CD14-positive monocyte (primary cell): ENCODE measurements at regions not wholly inside any gene's neighbourhood (a gene's known extent, or its start where the extent isn't known, plus 50 kb on each side); places are given as distances from the start of the nearest gene placed in this dataset.

Source experiments
- DNase-seq, 3 donors: peaks; one replicate each; pipeline ENCODE4 v3.0.0-alpha.2; 2011 to 2022
- H2AFZ ChIP-seq: 2 replicates; pipeline ENCODE4 v1.6.0; 2012; ENCODE audit warnings: mild to moderate bottlenecking, low read depth, low read length, inconsistent platforms; ENCODE audit not compliant: insufficient read depth, poor library complexity, severe bottlenecking
- H3K27ac ChIP-seq, 2 donors: 1 replicate in 1 of 2; 2 replicates in 1 of 2; pipeline ENCODE4 v1.5.1; 2012 to 2013; ENCODE audit warnings: low read length in 2 of 2, control low read depth in 1 of 2, inconsistent platforms in 1 of 2, low read depth in 1 of 2, mild to moderate bottlenecking in 1 of 2
- H3K27me3 ChIP-seq, 2 donors: one replicate each; pipeline versions ENCODE4 v1.6.0 to v1.6.1; 2011 to 2013; ENCODE audit warnings: low read length in 2 of 2; ENCODE audit not compliant: control insufficient read depth in 2 of 2, insufficient read depth in 2 of 2
- H3K36me3 ChIP-seq, 2 donors: replicated peaks in 1 of 2; 1 replicate in 1 of 2; 2 replicates in 1 of 2; pipeline versions ENCODE4 v1.5.1 to v1.6.1; 2012 to 2013; ENCODE audit warnings: low read length in 2 of 2, control low read depth in 1 of 2, inconsistent platforms in 1 of 2, mild to moderate bottlenecking in 1 of 2; ENCODE audit not compliant: insufficient read depth in 2 of 2, control insufficient read depth in 1 of 2
- H3K4me1 ChIP-seq, 2 donors: 1 replicate in 1 of 2; 2 replicates in 1 of 2; pipeline versions ENCODE4 v1.5.1 to v1.6.1; 2012 to 2013; ENCODE audit warnings: low read length in 2 of 2, control low read depth in 1 of 2, inconsistent platforms in 1 of 2, mild to moderate bottlenecking in 1 of 2, moderate library complexity in 1 of 2; ENCODE audit not compliant: insufficient read depth in 2 of 2, control insufficient read depth in 1 of 2
- H3K4me2 ChIP-seq: replicated peaks from 2 replicates; pipeline ENCODE3; 2012; ENCODE audit warnings: low read length, moderate library complexity, mild to moderate bottlenecking; ENCODE audit not compliant: poor library complexity, severe bottlenecking; ENCODE audit errors: extremely low read depth
- H3K4me3 ChIP-seq, 3 experiments: fragments of 200-600 bp in 1 of 3; sonication (generic) in 1 of 3; replicated peaks in 1 of 3; 1 replicate in 2 of 3; 2 replicates in 1 of 3; pipeline ENCODE4 v1.5.1; 2011 to 2013; ENCODE audit warnings: low read length in 3 of 3, mild to moderate bottlenecking in 3 of 3, control low read depth in 2 of 3, low read depth in 2 of 3, inconsistent platforms in 1 of 3, moderate library complexity in 1 of 3
- H3K79me2 ChIP-seq: 2 replicates; pipeline ENCODE4 v1.6.0; 2012; ENCODE audit warnings: mild to moderate bottlenecking, control low read depth, inconsistent platforms, low read length, moderate library complexity; ENCODE audit not compliant: insufficient read depth
- H3K9ac ChIP-seq: 2 replicates; pipeline ENCODE4 v1.6.0; 2017; ENCODE audit warnings: low read length, mild to moderate bottlenecking; ENCODE audit not compliant: insufficient read depth, poor library complexity, severe bottlenecking
- H3K9me3 ChIP-seq, 2 donors: replicated peaks in 1 of 2; 1 replicate in 1 of 2; 2 replicates in 1 of 2; pipeline versions ENCODE4 v1.5.1 to v1.6.1; 2012 to 2013; ENCODE audit warnings: low read length in 2 of 2, control low read depth in 1 of 2; ENCODE audit not compliant: control insufficient read depth in 1 of 2, insufficient read depth in 1 of 2
- H4K20me1 ChIP-seq: 2 replicates; pipeline ENCODE4 v1.6.0; 2012; ENCODE audit warnings: mild to moderate bottlenecking, low read length, control low read depth, moderate library complexity; ENCODE audit not compliant: insufficient read depth
- H3K27ac Mint-ChIP-seq, 7 donors: one replicate each; pipeline ENCODE4 v1.8.0; 2020; ENCODE audit warnings: mild to moderate bottlenecking in 7 of 7, mixed read lengths in 7 of 7, moderate library complexity in 6 of 7, inconsistent platforms in 2 of 7
- H3K27me3 Mint-ChIP-seq, 3 donors: one replicate each; pipeline ENCODE4 v1.8.0; 2021 to 2022; ENCODE audit warnings: low read depth in 3 of 3, mild to moderate bottlenecking in 3 of 3, mixed read lengths in 3 of 3, moderate library complexity in 3 of 3, inconsistent platforms in 1 of 3
- H3K36me3 Mint-ChIP-seq, 2 donors: one replicate each; pipeline ENCODE4 v1.8.0; 2020; ENCODE audit warnings: mixed read lengths in 2 of 2, inconsistent platforms in 1 of 2, mild to moderate bottlenecking in 1 of 2
- H3K4me1 Mint-ChIP-seq: one replicate; pipeline ENCODE4 v1.8.0; 2020; ENCODE audit warnings: mild to moderate bottlenecking, mixed read lengths
- H3K4me3 Mint-ChIP-seq, 2 donors: one replicate each; pipeline ENCODE4 v1.8.0; 2020; ENCODE audit warnings: mild to moderate bottlenecking in 2 of 2, mixed read lengths in 2 of 2, moderate library complexity in 1 of 2
- H3K9me3 Mint-ChIP-seq, 7 donors: one replicate each; pipeline ENCODE4 v1.8.0; 2020 to 2022; ENCODE audit warnings: mixed read lengths in 7 of 7, mild to moderate bottlenecking in 6 of 7, moderate library complexity in 6 of 7, inconsistent platforms in 2 of 7
- WGBS: methylation state at CpG from one replicate; pipeline ENCODE4 v1.1.5; 2013; ENCODE audit warnings: missing lambda C conversion rate; ENCODE audit not compliant: insufficient coverage; 5-methylcytosine and 5-hydroxymethylcytosine counted together
- intact Hi-C, 2 donors: fragments of 100-400 bp; cut with micrococcal nuclease; formaldehyde crosslinking; loops; one replicate each; pipeline versions ENCODE4 v1.15.0 to v1.15.1; 2023
- TF ChIP-seq, protein P1 (sequence below): fragments of 200-600 bp; IDR thresholded peaks from one replicate; pipeline ENCODE4 v1.8.0; 2022; ENCODE audit warnings: antibody characterized with exemption, mild to moderate bottlenecking

- H3K27ac ChIP-seq: no peak overlapping the region
- H3K79me2 ChIP-seq: no peaks in the 10 kb centered on the region
- no peaks in the 10 kb centered on the region for H4K20me1 ChIP-seq
- TF ChIP-seq, protein P1, sequence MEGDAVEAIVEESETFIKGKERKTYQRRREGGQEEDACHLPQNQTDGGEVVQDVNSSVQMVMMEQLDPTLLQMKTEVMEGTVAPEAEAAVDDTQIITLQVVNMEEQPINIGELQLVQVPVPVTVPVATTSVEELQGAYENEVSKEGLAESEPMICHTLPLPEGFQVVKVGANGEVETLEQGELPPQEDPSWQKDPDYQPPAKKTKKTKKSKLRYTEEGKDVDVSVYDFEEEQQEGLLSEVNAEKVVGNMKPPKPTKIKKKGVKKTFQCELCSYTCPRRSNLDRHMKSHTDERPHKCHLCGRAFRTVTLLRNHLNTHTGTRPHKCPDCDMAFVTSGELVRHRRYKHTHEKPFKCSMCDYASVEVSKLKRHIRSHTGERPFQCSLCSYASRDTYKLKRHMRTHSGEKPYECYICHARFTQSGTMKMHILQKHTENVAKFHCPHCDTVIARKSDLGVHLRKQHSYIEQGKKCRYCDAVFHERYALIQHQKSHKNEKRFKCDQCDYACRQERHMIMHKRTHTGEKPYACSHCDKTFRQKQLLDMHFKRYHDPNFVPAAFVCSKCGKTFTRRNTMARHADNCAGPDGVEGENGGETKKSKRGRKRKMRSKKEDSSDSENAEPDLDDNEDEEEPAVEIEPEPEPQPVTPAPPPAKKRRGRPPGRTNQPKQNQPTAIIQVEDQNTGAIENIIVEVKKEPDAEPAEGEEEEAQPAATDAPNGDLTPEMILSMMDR: no peak
- H3K36me3 ChIP-seq: no peaks in the 10 kb centered on the region
- WGBS: 80% methylated on average over 7 of the region's 13 CpGs
- no peak overlapping the region for H3K4me3 ChIP-seq
- no peak overlapping the region for H2AFZ ChIP-seq
- no peak for DNase-seq
- intact Hi-C loops: no loop called here
- no peak overlapping the region for H3K9ac ChIP-seq
- H3K4me3 Mint-ChIP-seq: peak overlapping the region in 1 of 2 donors; percentile 59
- no peaks in the 10 kb centered on the region for H3K9me3 ChIP-seq
- no peaks in the 10 kb centered on the region for H3K27me3 ChIP-seq
- peaks cover 5 to 10% (median 6%) of the 10 kb centered on the region in 3 donors for H3K27me3 Mint-ChIP-seq
- H3K9me3 Mint-ChIP-seq: peaks cover 0 to 1% (median 0%) of the 10 kb centered on the region in 7 donors
- H3K4me1 ChIP-seq: no peaks in the 10 kb centered on the region
- no peak overlapping the region for H3K27ac Mint-ChIP-seq
- no peak overlapping the region for H3K4me2 ChIP-seq
- no peaks in the 10 kb centered on the region for H3K4me1 Mint-ChIP-seq
- H3K36me3 Mint-ChIP-seq: no peaks in the 10 kb centered on the region
Observed at GRCh38 chr7:131629217-131629882, 72.9 kb upstream of the PODXL start.

- Histone ChIP-seq H3K27me3 (no peaks in the 10 kb centered on the region), H2AFZ (no peak overlapping the region), H3K36me3 (no peaks in the 10 kb centered on the region), H4K20me1 (no peaks in the 10 kb centered on the region), H3K4me3 (no peak overlapping the region), H3K4me2 (no peak overlapping the region), H3K9ac (no peak overlapping the region), H3K27ac (no peak overlapping the region), H3K4me1 (no peaks in the 10 kb centered on the region), H3K9me3 (no peaks in the 10 kb centered on the region), H3K79me2 (no peaks in the 10 kb centered on the region)
- intact Hi-C loops: no loop called here
- 84% methylated on average over 8 of the region's 8 CpGs for WGBS
- H3K27me3 Mint-ChIP-seq: peaks cover 5 to 11% (median 7%) of the 10 kb centered on the region in 3 donors
- no peak for DNase-seq
- H3K4me1 Mint-ChIP-seq: no peaks in the 10 kb centered on the region
- no peaks in the 10 kb centered on the region for H3K9me3 Mint-ChIP-seq
- H3K36me3 Mint-ChIP-seq: no peaks in the 10 kb centered on the region
- H3K27ac Mint-ChIP-seq: peak overlapping the region in 1 of 7 donors; percentile 13
- TF ChIP-seq, protein P1: no peak
- H3K4me3 Mint-ChIP-seq: no peak overlapping the region
Observed at GRCh38 chr7:131628634-131629033, 72.2 kb upstream of the PODXL start.
